ENCODE measurements at regions not wholly inside any gene's neighbourhood (a gene's known extent, or its start where the extent isn't known, plus 50 kb on each side); places are given as distances from the start of the nearest gene placed in this dataset.

GRCh38 chr3:144185276-144185675, 213.7 kb downstream of the DIPK2A start:
- TF ChIP-seq CTCF (IDR thresholded peaks at IDR 0.05; ENCODE audit: poor library complexity, severe bottlenecking) (no peak), EZH2 (IDR thresholded peaks at IDR 0.05; ENCODE audit: borderline replicate concordance, insufficient read depth, low read length, poor library complexity, severe bottlenecking) (no peak), POLR2AphosphoS5 (IDR thresholded peaks at IDR 0.05) (no peak), EP300 (conservative IDR thresholded peaks at IDR 0.05; ENCODE audit: poor library complexity, severe bottlenecking) (no peak), RAD21 (conservative IDR thresholded peaks at IDR 0.05) (no peak), REST (IDR thresholded peaks at IDR 0.05; ENCODE audit: borderline replicate concordance) (no peak), SMC3 (conservative IDR thresholded peaks at IDR 0.05; ENCODE audit: poor library complexity) (no peak), TAF1 (IDR thresholded peaks at IDR 0.05; ENCODE audit: low read depth) (no peak)
